HG02973 (cell line): ENCODE measurements at regions not wholly inside any gene's neighbourhood (a gene's known extent, or its start where the extent isn't known, plus 50 kb on each side); places are given as distances from the start of the nearest gene placed in this dataset.

Source experiments
- ATAC-seq: cut with Tn5 transposase; IDR thresholded peaks from one replicate; pipeline ENCODE4 v1.9.1; 2021; ENCODE audit warnings: moderate library complexity; ENCODE audit not compliant: unreplicated experiment

- ATAC-seq, result no peak
Measured at GRCh38 chr2:129422028-129422427, 557.4 kb upstream of the RAB6C start.

GRCh38 chr2:129428086-129428660 lies 551.3 kb upstream of the RAB6C start:
- no peak for ATAC-seq

- ATAC-seq, result no peak
Measured at GRCh38 chr2:129430911-129431310, 548.6 kb upstream of the RAB6C start.

GRCh38 chr2:129431881-129432280 lies 547.6 kb upstream of the RAB6C start:
- no peak for ATAC-seq

GRCh38 chr2:129436809-129437208 lies 542.7 kb upstream of the RAB6C start:
- no peak for ATAC-seq

GRCh38 chr2:129437725-129438124 lies 541.7 kb upstream of the RAB6C start:
- no peak for ATAC-seq

GRCh38 chr2:129438501-129439057 lies 540.9 kb upstream of the RAB6C start:
- no peak for ATAC-seq

GRCh38 chr2:129439406-129440302 lies 539.8 kb upstream of the RAB6C start:
- ATAC-seq, result no peak

- no peak for ATAC-seq
Measured at GRCh38 chr2:129441610-129442009, 537.9 kb upstream of the RAB6C start.

- ATAC-seq, result no peak
Measured at GRCh38 chr2:129443235-129443864, 536.1 kb upstream of the RAB6C start.

- ATAC-seq, result no peak
Measured at GRCh38 chr2:129443865-129444739, 535.4 kb upstream of the RAB6C start.

GRCh38 chr2:129444751-129445150 lies 534.7 kb upstream of the RAB6C start:
- no peak for ATAC-seq

GRCh38 chr2:129456691-129457090 lies 522.8 kb upstream of the RAB6C start:
- ATAC-seq, result no peak

- no peak for ATAC-seq
Measured at GRCh38 chr2:129457277-129457818, 522.1 kb upstream of the RAB6C start.

- no peak for ATAC-seq
Measured at GRCh38 chr2:129458006-129458405, 521.5 kb upstream of the RAB6C start.

- ATAC-seq, result no peak
Measured at GRCh38 chr2:129458436-129458835, 521.0 kb upstream of the RAB6C start.

GRCh38 chr2:129459200-129459876 lies 520.1 kb upstream of the RAB6C start:
- ATAC-seq, result no peak

GRCh38 chr2:129459881-129460280 lies 519.6 kb upstream of the RAB6C start:
- no peak for ATAC-seq

- no peak for ATAC-seq
Measured at GRCh38 chr2:129460299-129461198, 518.9 kb upstream of the RAB6C start.
